Mesenchymal stem cell (in vitro differentiated cells and primary cell): ENCODE measurements at regions not wholly inside any gene's neighbourhood (a gene's known extent, or its start where the extent isn't known, plus 50 kb on each side); places are given as distances from the start of the nearest gene placed in this dataset.

Source experiments
- DNase-seq: peaks from one replicate; pipeline ENCODE4 v3.0.0-alpha.2; 2013
- H2AFZ ChIP-seq: one replicate; pipeline ENCODE4 v1.6.1; 2013; ENCODE audit warnings: low read depth, mild to moderate bottlenecking, control low read depth, inconsistent platforms, low read length, moderate library complexity
- H2AK5ac ChIP-seq: 2 replicates; pipeline ENCODE4 v1.6.1; 2013; ENCODE audit warnings: low read length, moderate library complexity, mild to moderate bottlenecking, inconsistent platforms; ENCODE audit not compliant: severe bottlenecking
- H2BK120ac ChIP-seq: one replicate; pipeline ENCODE4 v1.6.1; 2013; ENCODE audit warnings: low read depth, mild to moderate bottlenecking, inconsistent platforms, low read length, moderate library complexity
- H2BK12ac ChIP-seq, 2 experiments: one replicate each; pipeline ENCODE4 v1.6.1; 2013; ENCODE audit warnings: inconsistent platforms in 2 of 2, low read length in 2 of 2, mild to moderate bottlenecking in 2 of 2, moderate library complexity in 2 of 2, control low read depth in 1 of 2
- H2BK15ac ChIP-seq: one replicate; pipeline ENCODE4 v1.6.1; 2013; ENCODE audit warnings: mild to moderate bottlenecking, low read depth, inconsistent platforms; ENCODE audit not compliant: poor library complexity, severe bottlenecking
- H2BK5ac ChIP-seq: 2 replicates; pipeline ENCODE4 v1.6.1; 2013; ENCODE audit warnings: low read depth, mild to moderate bottlenecking, low read length, control low read depth, inconsistent platforms; ENCODE audit not compliant: poor library complexity, severe bottlenecking
- H3K14ac ChIP-seq, 2 experiments: one replicate each; pipeline ENCODE4 v1.6.1; 2013; ENCODE audit warnings: inconsistent platforms in 2 of 2, low read length in 2 of 2, control low read depth in 1 of 2, mild to moderate bottlenecking in 1 of 2, moderate library complexity in 1 of 2
- H3K18ac ChIP-seq, 2 experiments: one replicate each; pipeline ENCODE4 v1.6.1; 2013; ENCODE audit warnings: inconsistent platforms in 2 of 2, low read length in 2 of 2, control low read depth in 1 of 2, low read depth in 1 of 2, mild to moderate bottlenecking in 1 of 2
- H3K23ac ChIP-seq, 2 experiments: one replicate each; pipeline ENCODE4 v1.6.1; 2013; ENCODE audit warnings: inconsistent platforms in 2 of 2, low read length in 2 of 2, mild to moderate bottlenecking in 2 of 2, moderate library complexity in 2 of 2, control low read depth in 1 of 2
- H3K27ac ChIP-seq: 2 replicates; pipeline ENCODE4 v1.5.1; 2013; ENCODE audit warnings: mild to moderate bottlenecking, moderate library complexity, low read length, control low read depth, inconsistent platforms; ENCODE audit not compliant: poor library complexity, severe bottlenecking
- H3K27me3 ChIP-seq, 2 experiments: 2 replicates each; pipeline versions ENCODE4 v1.6.1 to v1.7.0; 2013; ENCODE audit warnings: low read length in 2 of 2, mild to moderate bottlenecking in 2 of 2, moderate library complexity in 2 of 2, control low read depth in 1 of 2, inconsistent platforms in 1 of 2; ENCODE audit not compliant: control insufficient read depth in 1 of 2, insufficient read depth in 1 of 2
- H3K36me3 ChIP-seq, 2 experiments: 2 replicates each; pipeline versions ENCODE4 v1.6.1 to v1.7.0; 2013; ENCODE audit warnings: low read length in 2 of 2, control low read depth in 1 of 2, inconsistent platforms in 1 of 2, low read depth in 1 of 2, mild to moderate bottlenecking in 1 of 2; ENCODE audit not compliant: insufficient read depth in 2 of 2, control insufficient read depth in 1 of 2
- H3K4ac ChIP-seq, 2 experiments: one replicate each; pipeline ENCODE4 v1.6.1; 2013; ENCODE audit warnings: inconsistent platforms in 2 of 2, low read length in 2 of 2, mild to moderate bottlenecking in 2 of 2, moderate library complexity in 2 of 2, control low read depth in 1 of 2, low read depth in 1 of 2
- H3K4me1 ChIP-seq: 2 replicates; pipeline ENCODE4 v1.6.1; 2013; ENCODE audit warnings: low read depth, low read length, control low read depth; ENCODE audit not compliant: control insufficient read depth, insufficient read depth
- H3K4me2 ChIP-seq: 2 replicates; pipeline ENCODE4 v1.6.1; 2013; ENCODE audit warnings: low read length, mild to moderate bottlenecking, inconsistent platforms; ENCODE audit not compliant: poor library complexity, severe bottlenecking
- H3K4me3 ChIP-seq, 2 experiments: 2 replicates each; pipeline versions ENCODE4 v1.5.1 to v1.7.0; 2013; ENCODE audit warnings: low read length in 2 of 2, mild to moderate bottlenecking in 2 of 2, control low read depth in 1 of 2, low read depth in 1 of 2; ENCODE audit not compliant: insufficient read depth in 1 of 2
- H3K79me1 ChIP-seq: replicated peaks from 2 replicates; pipeline ENCODE4 v1.6.1; 2013; ENCODE audit warnings: mild to moderate bottlenecking, control low read depth, low read length, inconsistent platforms; ENCODE audit not compliant: poor library complexity, severe bottlenecking
- H3K9ac ChIP-seq: 2 replicates; pipeline ENCODE4 v1.7.0; 2013; ENCODE audit warnings: mild to moderate bottlenecking, low read length, moderate library complexity
- H3K9me3 ChIP-seq: 2 replicates; pipeline ENCODE4 v1.7.0; 2013; ENCODE audit warnings: mild to moderate bottlenecking, low read length; ENCODE audit not compliant: control insufficient read depth
- H4K8ac ChIP-seq: one replicate; pipeline ENCODE4 v1.6.1; 2013; ENCODE audit warnings: inconsistent platforms, mild to moderate bottlenecking, low read length, moderate library complexity
- H4K91ac ChIP-seq: one replicate; pipeline ENCODE4 v1.6.1; 2013; ENCODE audit warnings: mild to moderate bottlenecking, low read length, inconsistent platforms
- WGBS: methylation state at CpG from one replicate; pipeline ENCODE4 v1.1.7; 2013; ENCODE audit warnings: mixed read lengths; 5-methylcytosine and 5-hydroxymethylcytosine counted together

- Histone ChIP-seq H2AFZ (no peak overlapping the region), H3K23ac (no peak overlapping the region), H3K14ac (no peak overlapping the region), H3K4me3 (no peak overlapping the region), H4K91ac (no peak overlapping the region), H4K8ac (no peak overlapping the region), H2BK15ac (no peak overlapping the region), H3K9me3 (no peaks in the 10 kb centered on the region), H2AK5ac (no peak overlapping the region), H2BK5ac (no peak overlapping the region), H3K27ac (no peak overlapping the region), H3K4ac (no peak overlapping the region), H2BK12ac (no peak overlapping the region), H3K9ac (no peak overlapping the region), H2BK120ac (no peak overlapping the region), H3K79me1 (no peaks in the 10 kb centered on the region), H3K4me1 (no peaks in the 10 kb centered on the region), H3K27me3 (no peaks in the 10 kb centered on the region), H3K4me2 (no peak overlapping the region), H3K18ac (no peak overlapping the region), H3K36me3 (no peaks in the 10 kb centered on the region)
- WGBS = 33% methylated on average over 1 of the region's 2 CpGs
- no peak for DNase-seq
Observed at GRCh38 chr1:57711326-57711725, 287.5 kb upstream of the DAB1 start.

GRCh38 chr1:57707631-57708030 is 283.8 kb upstream of the DAB1 start:
- Histone ChIP-seq H3K9me3 (no peaks in the 10 kb centered on the region), H3K4me1 (no peaks in the 10 kb centered on the region), H2AK5ac (no peak overlapping the region), H3K4ac (no peak overlapping the region), H4K91ac (no peak overlapping the region), H3K18ac (no peak overlapping the region), H3K9ac (no peak overlapping the region), H3K79me1 (no peaks in the 10 kb centered on the region), H3K4me3 (no peak overlapping the region), H2BK12ac (no peak overlapping the region), H3K14ac (no peak overlapping the region), H3K4me2 (no peak overlapping the region), H3K27ac (no peak overlapping the region), H4K8ac (no peak overlapping the region), H3K27me3 (no peaks in the 10 kb centered on the region), H3K23ac (no peak overlapping the region), H2BK5ac (no peak overlapping the region), H2BK120ac (no peak overlapping the region), H2BK15ac (no peak overlapping the region), H3K36me3 (no peaks in the 10 kb centered on the region), H2AFZ (no peak overlapping the region)
- DNase-seq = no peak
- WGBS = 72% methylated on average over 1 of the region's 1 CpG

GRCh38 chr1:57704811-57705210 is 281.0 kb upstream of the DAB1 start:
- DNase-seq = no peak
- Histone ChIP-seq H3K9ac (no peak overlapping the region), H2BK15ac (no peak overlapping the region), H3K14ac (no peak overlapping the region), H2AK5ac (no peak overlapping the region), H2BK120ac (no peak overlapping the region), H3K79me1 (no peaks in the 10 kb centered on the region), H3K36me3 (no peaks in the 10 kb centered on the region), H4K91ac (no peak overlapping the region), H2AFZ (no peak overlapping the region), H3K18ac (no peak overlapping the region), H3K4me2 (no peak overlapping the region), H2BK12ac (no peak overlapping the region), H3K4ac (no peak overlapping the region), H3K9me3 (no peaks in the 10 kb centered on the region), H3K27me3 (no peaks in the 10 kb centered on the region), H2BK5ac (no peak overlapping the region), H3K23ac (no peak overlapping the region), H3K27ac (no peak overlapping the region), H3K4me3 (no peak overlapping the region), H4K8ac (no peak overlapping the region), H3K4me1 (no peaks in the 10 kb centered on the region)
- WGBS = no CpG with 5 or more reads among the region's 1 CpG

GRCh38 chr1:57704231-57704630 is 280.4 kb upstream of the DAB1 start:
- no peak overlapping the region for H2AK5ac ChIP-seq
- no peak overlapping the region for H2AFZ ChIP-seq
- H2BK15ac ChIP-seq = no peak overlapping the region
- H3K27ac ChIP-seq = no peak overlapping the region
- no peak overlapping the region for H3K4ac ChIP-seq
- no peak overlapping the region for H2BK120ac ChIP-seq
- DNase-seq = no peak
- no peaks in the 10 kb centered on the region for H3K79me1 ChIP-seq
- H2BK12ac ChIP-seq = no peak overlapping the region
- H3K36me3 ChIP-seq = no peaks in the 10 kb centered on the region
- H3K4me2 ChIP-seq = no peak overlapping the region
- no peaks in the 10 kb centered on the region for H3K9me3 ChIP-seq
- no peak overlapping the region for H3K9ac ChIP-seq
- H3K27me3 ChIP-seq = no peaks in the 10 kb centered on the region
- H3K23ac ChIP-seq = no peak overlapping the region
- H3K14ac ChIP-seq = no peak overlapping the region
- no peak overlapping the region for H3K4me3 ChIP-seq
- no peaks in the 10 kb centered on the region for H3K4me1 ChIP-seq
- H2BK5ac ChIP-seq = no peak overlapping the region
- no peak overlapping the region for H3K18ac ChIP-seq
- H4K8ac ChIP-seq = no peak overlapping the region
- no peak overlapping the region for H4K91ac ChIP-seq
